ENCODE measurements at regions not wholly inside any gene's neighbourhood (a gene's known extent, or its start where the extent isn't known, plus 50 kb on each side); places are given as distances from the start of the nearest gene placed in this dataset.

GRCh38 chr7:38068461-38068860 lies 109.6 kb upstream of the STARD3NL start:
- no peak for TF ChIP-seq CTCF (IDR thresholded peaks at IDR 0.05 in 2 of 3, conservative IDR thresholded peaks at IDR 0.05 in 1 of 3; ENCODE audit: insufficient read depth in 2 of 3, low read depth in 1 of 3, low read length in 3 of 3)
- no peak for TF ChIP-seq JUNB (CRISPR knock-in tag; conservative IDR thresholded peaks at IDR 0.05)
- TF ChIP-seq SAFB2 (IDR thresholded peaks at IDR 0.05; ENCODE audit: borderline replicate concordance, low read depth, low read length, severe bottlenecking), result no peak
- no peak for TF ChIP-seq POLR2AphosphoS5 (IDR thresholded peaks at IDR 0.05; ENCODE audit: control insufficient read depth, insufficient read depth, low read depth, low read length)
- TF ChIP-seq FOXK1 (CRISPR knock-in tag; IDR thresholded peaks at IDR 0.05; ENCODE audit: borderline replicate concordance), result no peak
- TF ChIP-seq MAFF (IDR thresholded peaks at IDR 0.05; ENCODE audit: low read length), result no peak
- no peak for TF ChIP-seq CBX5 (IDR thresholded peaks at IDR 0.05; ENCODE audit: borderline replicate concordance, low read depth)
